Jurkat, Clone E6-1 (cell line): ENCODE measurements at regions not wholly inside any gene's neighbourhood (a gene's known extent, or its start where the extent isn't known, plus 50 kb on each side); places are given as distances from the start of the nearest gene placed in this dataset.
"Not testable (repeated sequence)": the region's sequence is repeated elsewhere in the genome, so short reads cannot be mapped to it uniquely, and the experiment has no call there.

ENCODE experiments used
- DNase-seq: peaks from one replicate; pipeline ENCODE4 v3.0.0-alpha.2; 2011; ENCODE audit warnings: low read depth, low spot score
- H3K4me3 ChIP-seq: 2 replicates; pipeline ENCODE4 v1.5.1; 2011; ENCODE audit warnings: mild to moderate bottlenecking, low read length, control low read depth, moderate library complexity

- no peak overlapping the region for H3K4me3 ChIP-seq
- DNase-seq, result no peak
These were observed 55.2 kb downstream of the GCC1 start for GRCh38 chr7:127530148-127530547.

- H3K4me3 ChIP-seq, result no peak overlapping the region
- DNase-seq, result no peak
These were observed 57.8 kb downstream of the GCC1 start for GRCh38 chr7:127527561-127527960.

- no peak overlapping the region for H3K4me3 ChIP-seq
- DNase-seq, result no peak
These were observed 59.4 kb downstream of the GCC1 start for GRCh38 chr7:127525866-127526480.

GRCh38 chr7:127516320-127516719 is 69.1 kb downstream of the GCC1 start:
- no peak overlapping the region for H3K4me3 ChIP-seq
- no peak for DNase-seq

- H3K4me3 ChIP-seq, result no peak overlapping the region
- peak; percentile 18 for DNase-seq
These were observed 70.9 kb downstream of the GCC1 start for GRCh38 chr7:127514499-127514898.

GRCh38 chr7:127513311-127513710 is 72.1 kb downstream of the GCC1 start:
- no peak overlapping the region for H3K4me3 ChIP-seq
- no peak for DNase-seq

GRCh38 chr7:127512663-127513062 is 72.7 kb downstream of the GCC1 start:
- no peak for DNase-seq
- no peak overlapping the region for H3K4me3 ChIP-seq

GRCh38 chr7:127504715-127505114 is 80.7 kb downstream of the GCC1 start:
- H3K4me3 ChIP-seq, result no peak overlapping the region
- no peak for DNase-seq

GRCh38 chr7:127501817-127502216 is 83.6 kb downstream of the GCC1 start:
- no peak overlapping the region for H3K4me3 ChIP-seq
- DNase-seq, result no peak

GRCh38 chr7:127487381-127487780 is 94.9 kb upstream of the ZNF800 start:
- DNase-seq, result no peak
- no peak overlapping the region for H3K4me3 ChIP-seq

- H3K4me3 ChIP-seq, result no peak overlapping the region
- DNase-seq, result no peak
These were observed 94.1 kb upstream of the ZNF800 start for GRCh38 chr7:127486654-127487053.

- no peak for DNase-seq
- no peak overlapping the region for H3K4me3 ChIP-seq
These were observed 93.0 kb upstream of the ZNF800 start for GRCh38 chr7:127485482-127485881.

- H3K4me3 ChIP-seq, result no peak overlapping the region
- no peak for DNase-seq
These were observed 92.4 kb upstream of the ZNF800 start for GRCh38 chr7:127484954-127485353.

- no peak for DNase-seq
- H3K4me3 ChIP-seq, result no peak overlapping the region
These were observed 86.0 kb upstream of the ZNF800 start for GRCh38 chr7:127478461-127478860.

- no peak overlapping the region for H3K4me3 ChIP-seq
- no peak for DNase-seq
These were observed 85.5 kb upstream of the ZNF800 start for GRCh38 chr7:127478024-127478355.

- no peak for DNase-seq
- H3K4me3 ChIP-seq, result no peak overlapping the region
These were observed 85.0 kb upstream of the ZNF800 start for GRCh38 chr7:127477295-127478023.

- H3K4me3 ChIP-seq, result no peak overlapping the region
- DNase-seq, result no peak
These were observed 84.1 kb upstream of the ZNF800 start for GRCh38 chr7:127476618-127477017.

- no peak for DNase-seq
- no peak overlapping the region for H3K4me3 ChIP-seq
These were observed 81.9 kb upstream of the ZNF800 start for GRCh38 chr7:127474457-127474856.

GRCh38 chr7:127473409-127473808 is 80.9 kb upstream of the ZNF800 start:
- H3K4me3 ChIP-seq, result no peak overlapping the region
- no peak for DNase-seq

- H3K4me3 ChIP-seq, result no peak overlapping the region
- no peak for DNase-seq
These were observed 67.6 kb upstream of the ZNF800 start for GRCh38 chr7:127460077-127460476.

GRCh38 chr7:127451258-127451657 is 58.8 kb upstream of the ZNF800 start:
- DNase-seq, H3K4me3 ChIP-seq: not testable (repeated sequence)
